ENCODE measurements at regions not wholly inside any gene's neighbourhood (a gene's known extent, or its start where the extent isn't known, plus 50 kb on each side); places are given as distances from the start of the nearest gene placed in this dataset.

- Histone ChIP-seq H3K27ac (ENCODE audit: insufficient read depth, low read length, poor library complexity, severe bottlenecking) (no peak overlapping the region), H3K9me3 (ENCODE audit: control insufficient read depth in 2 of 2, low read length in 2 of 2) (no peaks in the 10 kb centered on the region), H3K27me3 (ENCODE audit: control insufficient read depth, insufficient read depth, low read length) (no peaks in the 10 kb centered on the region), H3K36me3 (ENCODE audit: control insufficient read depth, insufficient read depth, low read length) (no peaks in the 10 kb centered on the region), H3K4me1 (ENCODE audit: control insufficient read depth, insufficient read depth, low read length, poor library complexity, severe bottlenecking) (no peaks in the 10 kb centered on the region), H3K4me3 (ENCODE audit: low read depth, low read length) (no peak overlapping the region)
- no peak for DNase-seq
- ATAC-seq (ENCODE audit: low read depth in 2 of 2), result no peak
- Mint-ChIP-seq H3K4me3 (no peak overlapping the region), H3K4me1 (no peaks in the 10 kb centered on the region), H3K9me3 (peaks cover 0 to 7% (median 2%) of the 10 kb centered on the region in 7 donors), H3K27ac (no peak overlapping the region), H3K36me3 (no peaks in the 10 kb centered on the region), H3K27me3 (peaks cover 2% of the 10 kb centered on the region)
These were observed 382.4 kb upstream of the SMIM21 start for GRCh38 chr18:75809926-75810255.

GRCh38 chr18:75809151-75809925 is 381.8 kb upstream of the SMIM21 start:
- no peaks in the 10 kb centered on the region for H3K9me3 ChIP-seq (ENCODE audit: control insufficient read depth in 2 of 2, low read length in 2 of 2)
- Mint-ChIP-seq H3K4me1 (no peaks in the 10 kb centered on the region), H3K9me3 (peaks cover 0 to 7% (median 2%) of the 10 kb centered on the region in 7 donors), H3K4me3 (no peak overlapping the region), H3K27ac (no peak overlapping the region), H3K27me3 (peaks cover 5% of the 10 kb centered on the region), H3K36me3 (no peaks in the 10 kb centered on the region)
- no peak overlapping the region for H3K27ac ChIP-seq (ENCODE audit: insufficient read depth, low read length, poor library complexity, severe bottlenecking)
- H3K36me3 ChIP-seq (ENCODE audit: control insufficient read depth, insufficient read depth, low read length), result no peaks in the 10 kb centered on the region
- H3K27me3 ChIP-seq (ENCODE audit: control insufficient read depth, insufficient read depth, low read length), result no peaks in the 10 kb centered on the region
- H3K4me1 ChIP-seq (ENCODE audit: control insufficient read depth, insufficient read depth, low read length, poor library complexity, severe bottlenecking), result no peaks in the 10 kb centered on the region
- H3K4me3 ChIP-seq (ENCODE audit: low read depth, low read length), result no peak overlapping the region
- DNase-seq (no peak), ATAC-seq (ENCODE audit: low read depth in 2 of 2) (no peak)

- Histone ChIP-seq H3K27me3 (ENCODE audit: control insufficient read depth, insufficient read depth, low read length) (no peaks in the 10 kb centered on the region), H3K36me3 (ENCODE audit: control insufficient read depth, insufficient read depth, low read length) (no peaks in the 10 kb centered on the region), H3K27ac (ENCODE audit: insufficient read depth, low read length, poor library complexity, severe bottlenecking) (no peak overlapping the region), H3K9me3 (ENCODE audit: control insufficient read depth in 2 of 2, low read length in 2 of 2) (no peaks in the 10 kb centered on the region), H3K4me3 (ENCODE audit: low read depth, low read length) (no peak overlapping the region), H3K4me1 (ENCODE audit: control insufficient read depth, insufficient read depth, low read length, poor library complexity, severe bottlenecking) (no peaks in the 10 kb centered on the region)
- no peak for ATAC-seq (ENCODE audit: low read depth in 2 of 2)
- Mint-ChIP-seq H3K9me3 (peaks cover 0 to 5% (median 1%) of the 10 kb centered on the region in 7 donors), H3K27ac (no peak overlapping the region), H3K36me3 (no peaks in the 10 kb centered on the region), H3K4me1 (no peaks in the 10 kb centered on the region), H3K27me3 (peaks cover 5% of the 10 kb centered on the region), H3K4me3 (no peak overlapping the region)
- DNase-seq, result no peak
These were observed 377.8 kb upstream of the SMIM21 start for GRCh38 chr18:75805265-75805664.

- Mint-ChIP-seq H3K36me3 (no peaks in the 10 kb centered on the region), H3K9me3 (peaks cover 0 to 3% (median 0%) of the 10 kb centered on the region in 7 donors)
- no peak overlapping the region for H3K4me3 ChIP-seq (ENCODE audit: low read depth, low read length)
These were observed 375.2 kb upstream of the SMIM21 start for GRCh38 chr18:75802681-75803080.

GRCh38 chr18:75801178-75801577 is 373.7 kb upstream of the SMIM21 start:
- H3K9me3 ChIP-seq (ENCODE audit: control insufficient read depth in 2 of 2, low read length in 2 of 2), result no peaks in the 10 kb centered on the region
- no peak for ATAC-seq (ENCODE audit: low read depth in 2 of 2)
- H3K9me3 Mint-ChIP-seq, result peaks cover 0 to 3% (median 0%) of the 10 kb centered on the region in 7 donors
- H3K4me3 Mint-ChIP-seq, result no peak overlapping the region
- H3K4me1 Mint-ChIP-seq, result no peaks in the 10 kb centered on the region
- no peaks in the 10 kb centered on the region for H3K4me1 ChIP-seq (ENCODE audit: control insufficient read depth, insufficient read depth, low read length, poor library complexity, severe bottlenecking)
- no peaks in the 10 kb centered on the region for H3K36me3 ChIP-seq (ENCODE audit: control insufficient read depth, insufficient read depth, low read length)
- DNase-seq, result no peak
- no peaks in the 10 kb centered on the region for H3K27me3 ChIP-seq (ENCODE audit: control insufficient read depth, insufficient read depth, low read length)
- no peak overlapping the region for H3K4me3 ChIP-seq (ENCODE audit: low read depth, low read length)
- no peak overlapping the region for H3K27ac Mint-ChIP-seq
- no peaks in the 10 kb centered on the region for H3K36me3 Mint-ChIP-seq
- H3K27me3 Mint-ChIP-seq, result peaks cover 9% of the 10 kb centered on the region
- no peak overlapping the region for H3K27ac ChIP-seq (ENCODE audit: insufficient read depth, low read length, poor library complexity, severe bottlenecking)

More at GRCh38 chr18:75802681-75803080, 375.2 kb upstream of the SMIM21 start:
- Histone ChIP-seq H3K4me1 (ENCODE audit: control insufficient read depth, insufficient read depth, low read length, poor library complexity, severe bottlenecking) (no peaks in the 10 kb centered on the region), H3K27me3 (ENCODE audit: control insufficient read depth, insufficient read depth, low read length) (no peaks in the 10 kb centered on the region), H3K27ac (ENCODE audit: insufficient read depth, low read length, poor library complexity, severe bottlenecking) (no peak overlapping the region), H3K9me3 (ENCODE audit: control insufficient read depth in 2 of 2, low read length in 2 of 2) (no peaks in the 10 kb centered on the region), H3K36me3 (ENCODE audit: control insufficient read depth, insufficient read depth, low read length) (no peaks in the 10 kb centered on the region)
- no peak overlapping the region for H3K4me3 Mint-ChIP-seq
- H3K27me3 Mint-ChIP-seq, result peaks cover 5% of the 10 kb centered on the region
- ATAC-seq (ENCODE audit: low read depth in 2 of 2) (no peak), DNase-seq (no peak)
- no peak overlapping the region for H3K27ac Mint-ChIP-seq
- no peaks in the 10 kb centered on the region for H3K4me1 Mint-ChIP-seq

- no peak overlapping the region for H3K4me3 ChIP-seq (ENCODE audit: low read depth, low read length)
- no peaks in the 10 kb centered on the region for H3K4me1 ChIP-seq (ENCODE audit: control insufficient read depth, insufficient read depth, low read length, poor library complexity, severe bottlenecking)
- DNase-seq, result no peak
- H3K27me3 ChIP-seq (ENCODE audit: control insufficient read depth, insufficient read depth, low read length), result no peaks in the 10 kb centered on the region
- Mint-ChIP-seq H3K36me3 (no peaks in the 10 kb centered on the region), H3K27ac (no peak overlapping the region), H3K9me3 (peaks cover 0 to 3% (median 0%) of the 10 kb centered on the region in 7 donors), H3K4me3 (no peak overlapping the region), H3K27me3 (peaks cover 9% of the 10 kb centered on the region), H3K4me1 (no peaks in the 10 kb centered on the region)
- no peak overlapping the region for H3K27ac ChIP-seq (ENCODE audit: insufficient read depth, low read length, poor library complexity, severe bottlenecking)
- no peaks in the 10 kb centered on the region for H3K9me3 ChIP-seq (ENCODE audit: control insufficient read depth in 2 of 2, low read length in 2 of 2)
- no peaks in the 10 kb centered on the region for H3K36me3 ChIP-seq (ENCODE audit: control insufficient read depth, insufficient read depth, low read length)
- no peak for ATAC-seq (ENCODE audit: low read depth in 2 of 2)
These were observed 372.8 kb upstream of the SMIM21 start for GRCh38 chr18:75800331-75800648.

- no peak overlapping the region for H3K4me3 ChIP-seq (ENCODE audit: low read depth, low read length)
- no peaks in the 10 kb centered on the region for H3K9me3 ChIP-seq (ENCODE audit: control insufficient read depth in 2 of 2, low read length in 2 of 2)
- no peak overlapping the region for H3K27ac ChIP-seq (ENCODE audit: insufficient read depth, low read length, poor library complexity, severe bottlenecking)
- no peaks in the 10 kb centered on the region for H3K36me3 Mint-ChIP-seq
- no peaks in the 10 kb centered on the region for H3K4me1 Mint-ChIP-seq
- H3K27ac Mint-ChIP-seq, result no peak overlapping the region
- no peaks in the 10 kb centered on the region for H3K36me3 ChIP-seq (ENCODE audit: control insufficient read depth, insufficient read depth, low read length)
- H3K4me1 ChIP-seq (ENCODE audit: control insufficient read depth, insufficient read depth, low read length, poor library complexity, severe bottlenecking), result no peaks in the 10 kb centered on the region
- DNase-seq (no peak), ATAC-seq (ENCODE audit: low read depth in 2 of 2) (no peak)
- peaks cover 0 to 3% (median 0%) of the 10 kb centered on the region in 7 donors for H3K9me3 Mint-ChIP-seq
- H3K27me3 ChIP-seq (ENCODE audit: control insufficient read depth, insufficient read depth, low read length), result no peaks in the 10 kb centered on the region
- H3K27me3 Mint-ChIP-seq, result peaks cover 5% of the 10 kb centered on the region
- no peak overlapping the region for H3K4me3 Mint-ChIP-seq
These were observed 372.2 kb upstream of the SMIM21 start for GRCh38 chr18:75799449-75800330.
